ENCODE measurements at regions not wholly inside any gene's neighbourhood (a gene's known extent, or its start where the extent isn't known, plus 50 kb on each side); places are given as distances from the start of the nearest gene placed in this dataset.

DNA sequence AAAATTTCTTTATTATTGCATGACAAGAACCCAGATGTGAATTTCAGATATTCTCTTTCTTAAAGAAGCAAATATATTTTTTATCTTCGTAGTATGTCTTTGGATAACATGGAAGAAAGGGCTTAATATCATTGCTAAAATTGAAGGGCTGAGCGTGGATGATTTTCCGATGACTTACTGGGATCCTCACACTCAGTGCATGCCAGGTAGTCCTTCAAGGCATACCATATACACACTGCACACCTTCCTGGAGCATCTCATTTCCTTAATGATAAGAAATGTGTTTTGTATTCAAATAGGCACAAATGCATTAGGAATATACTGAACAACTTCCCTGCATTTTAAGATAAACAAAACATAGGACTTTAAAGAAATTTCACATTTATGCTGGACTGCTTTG lies 193.9 kb upstream of the MAP3K7 start:
- TF ChIP-seq KLF5 (IDR thresholded peaks at IDR 0.05; ENCODE audit: partially characterized antibody) (no peak), SMAD1 (IDR thresholded peaks at IDR 0.05; ENCODE audit: low read depth, partially characterized antibody) (no peak), ASH2L (IDR thresholded peaks at IDR 0.05; ENCODE audit: borderline replicate concordance, low read depth) (no peak), ZBTB4 (CRISPR knock-in tag; IDR thresholded peaks at IDR 0.05) (no peak), POLR2A (IDR thresholded peaks at IDR 0.05; ENCODE audit: low read depth, low read length) (no peak)
- TF ChIP-seq, protein P1, sequence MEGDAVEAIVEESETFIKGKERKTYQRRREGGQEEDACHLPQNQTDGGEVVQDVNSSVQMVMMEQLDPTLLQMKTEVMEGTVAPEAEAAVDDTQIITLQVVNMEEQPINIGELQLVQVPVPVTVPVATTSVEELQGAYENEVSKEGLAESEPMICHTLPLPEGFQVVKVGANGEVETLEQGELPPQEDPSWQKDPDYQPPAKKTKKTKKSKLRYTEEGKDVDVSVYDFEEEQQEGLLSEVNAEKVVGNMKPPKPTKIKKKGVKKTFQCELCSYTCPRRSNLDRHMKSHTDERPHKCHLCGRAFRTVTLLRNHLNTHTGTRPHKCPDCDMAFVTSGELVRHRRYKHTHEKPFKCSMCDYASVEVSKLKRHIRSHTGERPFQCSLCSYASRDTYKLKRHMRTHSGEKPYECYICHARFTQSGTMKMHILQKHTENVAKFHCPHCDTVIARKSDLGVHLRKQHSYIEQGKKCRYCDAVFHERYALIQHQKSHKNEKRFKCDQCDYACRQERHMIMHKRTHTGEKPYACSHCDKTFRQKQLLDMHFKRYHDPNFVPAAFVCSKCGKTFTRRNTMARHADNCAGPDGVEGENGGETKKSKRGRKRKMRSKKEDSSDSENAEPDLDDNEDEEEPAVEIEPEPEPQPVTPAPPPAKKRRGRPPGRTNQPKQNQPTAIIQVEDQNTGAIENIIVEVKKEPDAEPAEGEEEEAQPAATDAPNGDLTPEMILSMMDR (IDR thresholded peaks at IDR 0.05 in 2 of 3, conservative IDR thresholded peaks at IDR 0.05 in 1 of 3; ENCODE audit: control insufficient read depth in 2 of 3, extremely low read depth in 1 of 3, insufficient read depth in 1 of 3, low read depth in 3 of 3, low read length in 3 of 3) = no peak

Measured in GM12878 (cell line).